Neural cell (in vitro differentiated cells): ENCODE measurements at regions not wholly inside any gene's neighbourhood (a gene's known extent, or its start where the extent isn't known, plus 50 kb on each side); places are given as distances from the start of the nearest gene placed in this dataset.

Source experiments
- EP300 ChIP-seq: fragments of 450-650 bp; conservative IDR thresholded peaks from 2 replicates; pipeline ENCODE4 v1.6.1; 2014; ENCODE audit warnings: antibody characterized with exemption, mild to moderate bottlenecking, moderate library complexity; ENCODE audit not compliant: poor library complexity, severe bottlenecking
- POLR2AphosphoS5 ChIP-seq: IDR thresholded peaks from 2 replicates; pipeline ENCODE4 v1.6.1; 2012
- SMC3 ChIP-seq: fragments of 450-650 bp; conservative IDR thresholded peaks from 2 replicates; pipeline ENCODE4 v1.6.1; 2014; ENCODE audit warnings: antibody characterized with exemption, mild to moderate bottlenecking, moderate library complexity; ENCODE audit not compliant: poor library complexity
- TAF1 ChIP-seq: IDR thresholded peaks from 2 replicates; pipeline ENCODE4 v1.6.1; 2012; ENCODE audit warnings: low read depth
- TF ChIP-seq, protein P1 (sequence below): fragments of 450-650 bp; IDR thresholded peaks from 2 replicates; pipeline ENCODE4 v1.5.1; 2014; ENCODE audit warnings: antibody characterized with exemption, mild to moderate bottlenecking, moderate library complexity; ENCODE audit not compliant: poor library complexity, severe bottlenecking

DNA sequence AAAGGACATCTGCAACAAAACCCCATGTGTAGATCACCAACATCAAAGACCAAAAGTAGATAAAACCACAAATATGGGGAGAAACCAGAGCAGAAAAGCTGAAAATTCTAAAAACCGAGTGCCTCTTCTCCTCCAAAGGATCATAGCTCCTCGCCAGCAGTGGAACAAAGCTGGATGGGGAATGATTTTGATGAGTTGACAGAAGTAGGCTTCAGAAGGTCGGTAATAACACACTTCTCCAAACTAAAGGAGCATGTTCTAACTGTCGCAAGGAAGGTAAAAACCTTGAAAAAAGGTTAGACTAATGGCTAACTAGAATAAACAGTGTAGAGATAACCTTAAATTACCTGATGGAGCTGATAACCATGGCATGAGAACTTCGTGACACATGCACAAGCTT lies 109.9 kb upstream of the SYNCRIP start:
- TF ChIP-seq, protein P1, sequence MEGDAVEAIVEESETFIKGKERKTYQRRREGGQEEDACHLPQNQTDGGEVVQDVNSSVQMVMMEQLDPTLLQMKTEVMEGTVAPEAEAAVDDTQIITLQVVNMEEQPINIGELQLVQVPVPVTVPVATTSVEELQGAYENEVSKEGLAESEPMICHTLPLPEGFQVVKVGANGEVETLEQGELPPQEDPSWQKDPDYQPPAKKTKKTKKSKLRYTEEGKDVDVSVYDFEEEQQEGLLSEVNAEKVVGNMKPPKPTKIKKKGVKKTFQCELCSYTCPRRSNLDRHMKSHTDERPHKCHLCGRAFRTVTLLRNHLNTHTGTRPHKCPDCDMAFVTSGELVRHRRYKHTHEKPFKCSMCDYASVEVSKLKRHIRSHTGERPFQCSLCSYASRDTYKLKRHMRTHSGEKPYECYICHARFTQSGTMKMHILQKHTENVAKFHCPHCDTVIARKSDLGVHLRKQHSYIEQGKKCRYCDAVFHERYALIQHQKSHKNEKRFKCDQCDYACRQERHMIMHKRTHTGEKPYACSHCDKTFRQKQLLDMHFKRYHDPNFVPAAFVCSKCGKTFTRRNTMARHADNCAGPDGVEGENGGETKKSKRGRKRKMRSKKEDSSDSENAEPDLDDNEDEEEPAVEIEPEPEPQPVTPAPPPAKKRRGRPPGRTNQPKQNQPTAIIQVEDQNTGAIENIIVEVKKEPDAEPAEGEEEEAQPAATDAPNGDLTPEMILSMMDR, result no peak
- TF ChIP-seq SMC3 (no peak), EP300 (no peak), TAF1 (no peak), POLR2AphosphoS5 (no peak)
